HG02938 (cell line): ENCODE measurements at regions not wholly inside any gene's neighbourhood (a gene's known extent, or its start where the extent isn't known, plus 50 kb on each side); places are given as distances from the start of the nearest gene placed in this dataset.

ENCODE experiments used
- ATAC-seq: cut with Tn5 transposase; IDR thresholded peaks from one replicate; pipeline ENCODE4 v1.9.1; 2021; ENCODE audit warnings: mild to moderate bottlenecking, moderate library complexity; ENCODE audit not compliant: unreplicated experiment

DNA sequence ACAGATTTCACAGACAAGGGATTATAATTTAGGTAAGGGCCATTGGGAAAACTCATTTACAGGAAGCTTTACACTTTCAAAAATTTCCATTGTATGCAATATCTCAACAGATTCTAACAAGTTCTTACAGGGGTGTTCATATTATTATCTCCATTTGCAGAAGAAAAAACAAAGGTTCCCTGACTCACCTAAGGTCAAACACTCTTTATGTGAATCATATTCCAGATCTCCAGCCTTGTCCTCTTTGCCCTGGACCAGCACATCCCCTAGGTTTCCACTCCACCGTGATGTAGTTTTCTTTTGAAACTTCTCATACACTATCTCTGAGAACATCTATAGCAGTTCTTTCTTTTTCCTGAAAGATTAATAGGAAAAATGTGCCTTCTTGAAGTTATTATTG lies 96.4 kb upstream of the HS3ST1 start:
- no peak for ATAC-seq

- no peak for ATAC-seq
Observed at GRCh38 chr4:11518754-11519153, 90.1 kb upstream of the HS3ST1 start.

- no peak for ATAC-seq
Observed at GRCh38 chr4:11514779-11515419, 86.2 kb upstream of the HS3ST1 start.

- ATAC-seq, result no peak
Observed at GRCh38 chr4:11514003-11514402, 85.3 kb upstream of the HS3ST1 start.

DNA sequence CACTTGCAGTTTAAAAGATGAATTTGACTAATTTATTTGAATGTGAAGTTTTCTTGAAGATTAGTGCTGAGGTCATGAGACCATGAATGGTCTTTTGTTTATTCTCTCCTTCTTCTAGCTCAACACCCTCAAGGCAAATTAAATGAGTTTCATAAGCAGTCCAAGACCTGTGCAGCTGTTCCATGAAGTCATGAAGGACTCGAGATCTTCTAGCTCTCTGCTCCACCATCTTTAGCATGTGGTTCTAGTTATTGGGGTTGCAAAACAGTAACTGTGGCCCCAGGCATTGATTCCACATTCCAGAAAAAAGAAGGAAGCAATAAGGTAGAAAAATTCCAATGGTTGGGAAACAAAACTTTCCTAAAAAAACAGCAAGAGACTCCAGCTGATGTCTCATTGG lies 84.2 kb upstream of the HS3ST1 start:
- ATAC-seq, result no peak

DNA sequence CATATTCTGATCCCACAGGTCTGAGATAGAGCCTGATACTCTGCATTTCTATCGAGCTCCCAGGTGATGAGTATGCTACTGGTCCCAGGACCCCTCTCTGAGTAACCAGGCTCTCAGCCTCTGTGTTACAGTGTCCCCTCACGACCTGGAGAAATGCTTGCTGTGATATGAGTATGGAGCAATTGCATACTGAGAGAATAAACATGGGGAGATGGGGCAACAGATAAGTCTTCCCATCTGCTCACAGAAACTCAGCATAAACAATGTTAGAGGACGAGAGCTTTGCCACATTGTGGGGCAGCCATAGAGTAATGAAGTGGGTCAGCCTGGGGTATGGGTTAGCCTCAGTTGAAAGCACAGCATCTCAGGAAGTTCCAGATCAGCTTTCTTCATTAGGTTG lies 82.6 kb upstream of the HS3ST1 start:
- ATAC-seq, result no peak

GRCh38 chr4:11507920-11508319 lies 79.2 kb upstream of the HS3ST1 start:
- ATAC-seq, result no peak

GRCh38 chr4:11506194-11506593 lies 77.5 kb upstream of the HS3ST1 start:
- ATAC-seq, result no peak

- ATAC-seq, result no peak
Observed at GRCh38 chr4:11505221-11505971, 76.7 kb upstream of the HS3ST1 start.

GRCh38 chr4:11503166-11503565 lies 74.5 kb upstream of the HS3ST1 start:
- ATAC-seq, result no peak

DNA sequence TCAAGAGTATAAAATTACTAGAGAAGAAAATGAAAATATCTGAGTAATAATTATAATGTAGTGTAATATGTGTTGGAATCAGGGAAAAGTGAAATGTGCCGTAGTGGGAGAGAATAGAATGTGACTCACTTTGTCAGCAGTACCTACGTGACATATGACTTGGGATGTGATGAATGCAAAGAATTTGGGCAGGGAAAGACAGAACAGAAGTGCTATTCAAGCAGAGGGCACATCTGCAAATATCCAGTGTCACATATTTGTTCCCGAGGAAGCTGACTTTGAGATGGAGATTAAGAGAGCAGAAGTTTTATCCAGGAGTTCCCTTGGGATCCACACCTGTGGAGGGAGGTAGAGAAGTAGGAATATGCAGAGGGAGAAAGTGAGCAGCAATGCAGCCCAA lies 69.3 kb upstream of the HS3ST1 start:
- no peak for ATAC-seq

- no peak for ATAC-seq
Observed at GRCh38 chr4:11497212-11497806, 68.6 kb upstream of the HS3ST1 start.

- ATAC-seq, result no peak
Observed at GRCh38 chr4:11496351-11496829, 67.7 kb upstream of the HS3ST1 start.

DNA sequence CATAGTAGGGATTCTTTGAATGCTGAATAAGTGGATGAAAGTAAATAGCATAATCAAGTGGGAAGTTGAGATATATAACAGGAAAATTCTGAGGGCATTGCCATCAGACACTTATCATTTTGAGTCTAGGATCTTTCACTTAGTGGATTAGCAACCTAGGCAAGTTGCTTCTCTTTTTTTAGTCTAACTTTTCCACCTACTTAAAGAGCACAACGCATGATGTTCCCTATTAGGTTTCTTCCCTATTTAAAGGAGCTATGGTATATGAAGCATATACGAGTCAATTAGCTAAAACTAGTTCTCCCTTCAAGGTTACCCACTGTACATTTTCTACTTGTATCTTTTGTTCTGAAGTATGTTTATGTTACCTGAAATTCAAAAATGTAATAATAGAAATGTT lies 67.1 kb upstream of the HS3ST1 start:
- no peak for ATAC-seq

- no peak for ATAC-seq
Observed at GRCh38 chr4:11495291-11495690, 66.6 kb upstream of the HS3ST1 start.

GRCh38 chr4:11494232-11494631 lies 65.5 kb upstream of the HS3ST1 start:
- ATAC-seq, result no peak

DNA sequence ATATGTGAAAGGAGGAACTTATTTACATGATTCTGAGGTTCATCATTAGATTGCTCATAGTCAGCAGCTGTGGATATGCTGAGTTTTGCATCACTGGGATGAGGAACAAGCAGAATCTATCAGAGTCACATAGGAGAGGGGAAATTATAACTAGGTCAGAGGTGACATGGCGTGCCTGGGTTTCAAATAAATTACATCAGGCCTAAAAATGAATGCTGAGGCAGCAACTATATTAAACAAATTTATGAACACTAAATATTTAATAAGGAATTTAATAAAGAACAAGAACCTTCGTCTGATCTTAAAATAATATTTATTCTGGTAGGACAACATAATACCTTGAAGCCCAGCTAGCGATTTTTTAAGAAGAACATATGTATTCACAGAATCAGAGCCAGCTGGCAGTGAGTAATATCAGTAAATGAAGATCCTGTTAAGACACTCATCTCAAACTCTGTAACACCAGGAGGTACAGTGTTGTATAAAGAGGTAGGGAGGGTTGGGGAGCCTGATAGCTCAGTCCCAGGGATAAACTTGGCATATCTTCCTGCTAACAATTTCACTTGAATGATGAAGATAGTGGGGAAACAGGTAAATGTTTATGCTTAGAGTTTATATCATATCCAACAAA lies 60.9 kb upstream of the HS3ST1 start:
- ATAC-seq, result peak; percentile 58

DNA sequence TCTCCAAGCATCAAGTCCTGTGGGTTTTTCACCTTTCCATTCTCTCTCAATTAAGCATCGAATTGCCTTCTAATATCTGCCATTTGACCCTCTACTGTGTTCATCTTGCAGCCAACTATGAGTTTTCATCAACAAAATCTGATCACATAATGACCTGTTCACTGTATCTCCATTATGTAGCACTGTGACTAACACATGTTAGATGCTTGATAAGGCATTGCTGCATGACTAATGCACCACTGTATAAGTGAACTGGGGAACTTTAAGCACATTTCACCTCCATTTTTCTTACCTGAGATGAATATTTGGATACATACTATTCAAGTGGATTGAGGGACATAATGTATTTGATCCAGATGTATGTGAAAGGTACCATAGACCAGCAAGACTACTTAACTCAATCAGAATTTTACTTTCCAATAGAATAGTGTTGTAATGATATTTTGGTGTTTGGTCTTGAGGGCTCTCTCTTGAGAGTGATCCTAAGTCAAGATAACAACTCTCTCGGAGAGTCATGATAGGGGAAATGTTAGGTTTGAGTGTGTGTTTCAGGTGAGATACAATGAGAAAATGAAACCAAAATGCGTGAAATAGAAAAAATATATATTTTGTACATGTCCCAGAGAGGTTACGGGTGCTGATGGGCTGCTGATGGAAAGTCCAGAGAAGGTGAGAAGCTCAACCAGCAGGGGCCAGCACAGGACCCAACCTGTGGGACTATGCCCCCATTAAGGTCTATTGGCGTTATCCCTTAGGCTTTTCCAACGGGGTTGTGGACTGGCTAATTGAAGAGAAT lies 60.2 kb upstream of the HS3ST1 start:
- ATAC-seq, result no peak

- no peak for ATAC-seq
Observed at GRCh38 chr4:11487868-11488544, 59.3 kb upstream of the HS3ST1 start.

DNA sequence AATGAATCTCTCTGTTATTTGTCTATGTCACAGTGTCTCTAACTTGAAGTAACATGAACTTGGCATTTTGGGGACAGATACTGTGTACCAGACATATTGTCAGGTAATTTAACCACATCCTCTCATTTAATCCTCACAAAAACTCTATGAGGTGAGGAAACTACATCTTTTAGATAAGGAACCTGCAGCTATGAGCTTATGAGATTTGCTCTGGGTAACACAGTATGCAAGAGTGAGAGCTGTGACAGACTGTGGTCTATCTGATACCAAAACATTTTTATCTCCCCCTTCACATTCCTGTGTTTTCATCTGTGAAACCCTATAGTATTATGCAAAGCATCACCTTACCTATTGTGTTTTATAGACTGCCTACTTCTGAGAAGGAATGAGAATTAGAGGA lies 58.4 kb upstream of the HS3ST1 start:
- ATAC-seq, result no peak
